HFF-Myc (cell line): ENCODE measurements at regions not wholly inside any gene's neighbourhood (a gene's known extent, or its start where the extent isn't known, plus 50 kb on each side); places are given as distances from the start of the nearest gene placed in this dataset.
"Not testable (repeated sequence)": the region's sequence is repeated elsewhere in the genome, so short reads cannot be mapped to it uniquely, and the experiment has no call there.

Experiments
- DNase-seq: peaks from one replicate; pipeline ENCODE4 v3.0.0-alpha.2; 2011; ENCODE audit warnings: low read depth; ENCODE audit errors: extremely low read depth
- H3K4me3 ChIP-seq: replicated peaks from 2 replicates; pipeline ENCODE4 v1.5.1; 2011; ENCODE audit warnings: low read depth, mild to moderate bottlenecking, control low read depth, low read length
- TF ChIP-seq, protein P1 (sequence below): IDR thresholded peaks from 2 replicates; pipeline ENCODE4 v1.5.1; 2012; ENCODE audit warnings: mild to moderate bottlenecking, low read depth, low read length, control low read depth; ENCODE audit errors: missing control alignments

DNA sequence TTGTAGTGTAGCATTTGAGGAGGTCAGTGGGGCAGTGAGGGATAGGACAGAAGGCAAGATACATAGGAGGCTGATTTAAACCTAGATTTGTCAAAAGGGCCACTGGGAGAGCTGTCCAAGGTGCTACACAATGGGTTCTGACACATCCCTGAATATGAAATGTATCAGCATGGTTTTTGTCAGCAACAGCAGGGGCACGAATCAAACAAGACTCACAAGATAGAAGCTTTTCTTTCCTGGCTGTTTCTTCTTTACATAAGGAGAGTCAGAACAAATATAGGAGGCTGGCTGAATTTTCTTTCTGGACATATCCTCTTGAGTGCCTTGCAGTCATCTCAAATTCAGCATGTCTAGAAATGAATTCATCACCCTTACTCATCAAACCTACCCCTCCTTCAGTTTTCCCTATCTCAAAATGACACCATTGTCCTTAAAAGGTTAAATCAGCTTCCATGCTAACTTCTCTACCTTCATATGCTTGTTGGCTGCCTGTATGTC, 130.5 kb downstream of the NPIPB5 start:
- DNase-seq, result peak; percentile 41
- no peak overlapping the region for H3K4me3 ChIP-seq
- TF ChIP-seq, protein P1, sequence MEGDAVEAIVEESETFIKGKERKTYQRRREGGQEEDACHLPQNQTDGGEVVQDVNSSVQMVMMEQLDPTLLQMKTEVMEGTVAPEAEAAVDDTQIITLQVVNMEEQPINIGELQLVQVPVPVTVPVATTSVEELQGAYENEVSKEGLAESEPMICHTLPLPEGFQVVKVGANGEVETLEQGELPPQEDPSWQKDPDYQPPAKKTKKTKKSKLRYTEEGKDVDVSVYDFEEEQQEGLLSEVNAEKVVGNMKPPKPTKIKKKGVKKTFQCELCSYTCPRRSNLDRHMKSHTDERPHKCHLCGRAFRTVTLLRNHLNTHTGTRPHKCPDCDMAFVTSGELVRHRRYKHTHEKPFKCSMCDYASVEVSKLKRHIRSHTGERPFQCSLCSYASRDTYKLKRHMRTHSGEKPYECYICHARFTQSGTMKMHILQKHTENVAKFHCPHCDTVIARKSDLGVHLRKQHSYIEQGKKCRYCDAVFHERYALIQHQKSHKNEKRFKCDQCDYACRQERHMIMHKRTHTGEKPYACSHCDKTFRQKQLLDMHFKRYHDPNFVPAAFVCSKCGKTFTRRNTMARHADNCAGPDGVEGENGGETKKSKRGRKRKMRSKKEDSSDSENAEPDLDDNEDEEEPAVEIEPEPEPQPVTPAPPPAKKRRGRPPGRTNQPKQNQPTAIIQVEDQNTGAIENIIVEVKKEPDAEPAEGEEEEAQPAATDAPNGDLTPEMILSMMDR, result no peak

DNA sequence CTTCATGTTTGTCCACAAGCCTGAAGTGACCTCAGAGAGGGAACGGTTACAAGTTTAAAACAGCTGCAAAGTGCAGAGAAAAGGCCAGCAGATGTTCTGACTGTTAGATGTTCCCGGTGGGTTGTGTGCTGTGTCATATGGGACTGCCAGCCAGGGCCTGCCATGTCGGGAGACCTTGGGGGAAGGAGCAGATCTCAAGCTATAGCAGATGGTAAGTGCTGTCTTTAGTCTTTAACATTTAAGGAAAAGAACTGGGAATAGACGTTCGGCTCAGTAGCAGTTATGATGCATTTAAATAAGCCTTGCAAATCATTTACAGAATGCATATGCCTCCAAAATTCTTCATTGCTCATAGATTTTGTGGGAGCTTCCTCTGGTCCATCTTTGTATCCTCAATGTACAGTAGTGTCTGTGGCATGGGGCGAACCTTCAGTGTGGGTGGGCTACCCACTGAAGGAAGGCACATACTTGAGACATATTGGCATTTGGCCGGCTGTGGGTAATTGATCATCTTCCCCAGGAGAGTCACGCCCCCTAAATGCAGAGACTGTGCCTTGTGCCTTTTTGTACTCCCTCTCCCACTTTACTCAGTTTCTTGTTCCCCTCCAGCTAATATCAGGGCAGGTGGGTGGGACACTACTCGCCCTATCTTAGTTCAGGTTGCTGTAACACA, 131.9 kb downstream of the NPIPB5 start:
- TF ChIP-seq, protein P1, result no peak
- no peak for DNase-seq
- no peak overlapping the region for H3K4me3 ChIP-seq

DNA sequence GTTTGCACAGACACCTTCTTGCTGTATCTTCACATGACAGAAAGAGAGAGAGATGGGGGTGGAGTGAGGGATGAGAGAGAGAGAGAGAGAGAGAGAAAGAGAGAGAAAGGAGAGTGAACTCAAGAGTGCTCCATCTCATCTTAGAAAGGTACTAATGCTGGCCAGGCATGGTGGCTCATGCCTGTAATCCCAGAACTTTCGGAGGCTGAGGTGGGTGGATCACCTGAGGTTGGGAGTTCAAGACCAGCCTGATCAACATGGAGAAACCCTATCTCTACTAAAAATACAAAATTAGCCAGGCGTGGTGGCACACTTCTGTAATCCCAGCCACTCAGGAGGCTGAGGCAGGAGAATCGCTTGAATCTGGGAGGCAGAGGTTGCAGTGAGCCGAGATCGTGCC, 132.5 kb downstream of the NPIPB5 start:
- not testable (repeated sequence) for DNase-seq, H3K4me3 ChIP-seq

DNA sequence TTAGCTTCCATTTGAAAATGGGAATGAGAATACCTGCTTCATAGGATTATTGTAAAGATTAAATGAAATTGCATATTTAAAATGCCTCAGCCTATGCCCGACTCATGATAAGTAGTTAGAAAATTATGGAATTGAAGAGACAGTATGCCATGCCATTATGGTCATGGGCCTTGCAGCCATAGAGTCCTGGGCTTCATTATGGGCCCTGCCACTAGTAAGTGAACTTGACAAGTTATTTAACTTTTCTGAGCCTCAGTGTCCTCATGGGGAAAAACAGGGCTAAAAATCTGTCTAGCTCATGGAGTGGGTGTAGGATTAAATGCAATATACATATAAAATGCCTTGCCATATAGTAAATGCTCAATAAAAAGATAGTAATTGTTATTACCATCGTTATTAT, 133.2 kb downstream of the NPIPB5 start:
- TF ChIP-seq, protein P1, result no peak
- no peak overlapping the region for H3K4me3 ChIP-seq
- DNase-seq, result no peak

DNA sequence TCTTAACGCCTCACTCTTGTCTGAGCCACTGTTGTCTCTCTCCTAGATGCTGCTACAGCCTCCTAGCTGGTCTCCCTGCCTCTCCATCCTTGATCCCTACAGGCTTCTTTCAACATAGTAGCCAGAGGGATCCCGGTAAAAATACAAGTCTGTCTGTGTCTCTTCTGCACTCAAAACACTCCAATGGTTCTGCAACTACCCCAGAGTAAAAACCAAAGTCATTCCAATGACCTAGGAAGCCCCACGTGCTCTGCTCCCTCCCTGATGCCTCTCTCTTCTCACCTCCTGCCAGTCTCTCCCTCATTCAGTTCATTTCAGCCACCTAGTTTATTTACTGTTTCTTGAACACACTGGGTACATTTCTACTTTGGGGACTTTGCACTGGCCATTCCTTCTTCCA, 135.2 kb downstream of the NPIPB5 start:
- no peak for DNase-seq
- TF ChIP-seq, protein P1, result no peak
- H3K4me3 ChIP-seq, result no peak overlapping the region

DNA sequence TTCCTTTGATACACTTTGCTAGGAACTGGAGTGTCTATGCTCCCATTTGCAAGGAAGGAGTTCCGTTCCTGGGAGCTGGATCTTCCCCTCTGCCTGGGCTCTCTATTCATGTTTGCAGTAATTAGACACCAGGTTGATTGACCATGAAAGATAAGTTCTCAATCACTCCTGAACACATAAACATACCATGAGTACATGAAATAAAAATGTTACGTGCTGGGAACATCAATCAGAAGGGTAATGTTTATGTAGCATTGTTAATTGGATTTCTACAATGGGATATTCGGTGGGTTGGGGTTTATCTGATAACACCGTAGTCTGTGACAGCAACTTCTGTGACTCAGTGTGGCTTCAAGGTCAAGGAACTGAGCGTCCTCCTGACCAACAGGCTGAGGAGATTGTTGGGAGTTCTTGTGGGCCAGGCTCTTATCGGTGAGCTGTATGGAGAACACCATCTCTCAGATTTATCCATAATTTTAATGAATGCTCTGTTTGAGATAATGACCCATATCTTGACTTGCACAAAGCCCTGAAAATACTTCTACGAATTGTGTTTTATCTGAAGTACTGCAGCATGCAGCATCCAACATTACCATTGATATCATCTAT, 136.4 kb downstream of the NPIPB5 start:
- DNase-seq, result no peak
- H3K4me3 ChIP-seq, result no peak overlapping the region
- TF ChIP-seq, protein P1, result no peak

DNA sequence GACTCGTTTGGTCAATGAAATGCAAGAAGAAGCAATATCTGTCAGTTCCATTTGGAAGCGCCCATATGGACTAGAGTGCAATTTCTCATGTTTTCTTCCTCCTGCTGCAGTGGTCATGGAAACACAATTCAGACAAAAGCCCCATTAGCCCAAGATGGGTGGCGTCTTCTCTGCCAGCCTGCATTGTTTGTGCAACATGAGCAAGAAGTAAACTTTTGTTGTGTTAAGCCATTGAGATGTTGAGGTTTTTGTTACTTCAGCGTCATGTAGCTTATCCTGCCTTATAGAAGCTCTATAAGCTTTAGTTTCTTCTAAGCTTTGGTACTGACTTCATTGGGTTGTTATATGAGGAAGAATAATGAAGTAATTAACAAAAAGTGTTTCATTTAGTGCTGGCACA, 137.4 kb downstream of the NPIPB5 start:
- H3K4me3 ChIP-seq, result no peak overlapping the region
- no peak for DNase-seq
- TF ChIP-seq, protein P1, result no peak
